NCI-H2029 (cell line): ENCODE measurements at regions not wholly inside any gene's neighbourhood (a gene's known extent, or its start where the extent isn't known, plus 50 kb on each side); places are given as distances from the start of the nearest gene placed in this dataset.

ENCODE experiments used
- DNase-seq: peaks from one replicate; lab custom pipeline; 2025; lab: John Stamatoyannopoulos, UW

GRCh38 chr6:85192596-85192995, 257.3 kb upstream of the NT5E start:
- DNase-seq, result no peak

DNA sequence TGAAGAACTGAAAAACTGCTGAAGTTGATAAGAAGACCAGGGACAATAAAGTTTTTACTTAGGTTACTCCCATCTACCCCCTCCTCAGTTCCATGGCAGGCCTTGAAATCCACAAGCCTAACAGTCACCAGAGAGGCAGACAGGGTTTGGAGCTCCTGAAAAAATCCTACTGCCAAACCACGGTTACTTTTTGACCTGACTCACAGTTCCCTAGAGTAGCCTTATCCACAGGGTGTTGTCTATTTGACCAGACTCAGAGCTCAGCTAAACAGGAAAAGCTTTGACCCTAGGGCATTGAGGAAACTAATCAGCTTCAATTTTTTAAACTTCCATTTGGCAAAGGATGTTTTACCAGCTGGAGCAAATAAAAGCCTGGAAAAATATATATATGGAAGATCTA, 257.7 kb upstream of the NT5E start:
- no peak for DNase-seq

GRCh38 chr6:85191656-85192055, 258.2 kb upstream of the NT5E start:
- DNase-seq, result no peak

GRCh38 chr6:85186546-85187175, 263.2 kb upstream of the NT5E start:
- DNase-seq, result no peak

GRCh38 chr6:85185977-85186376, 263.9 kb upstream of the NT5E start:
- DNase-seq, result no peak

- no peak for DNase-seq
Observed at GRCh38 chr6:85183841-85184240, 266.0 kb upstream of the NT5E start.

DNA sequence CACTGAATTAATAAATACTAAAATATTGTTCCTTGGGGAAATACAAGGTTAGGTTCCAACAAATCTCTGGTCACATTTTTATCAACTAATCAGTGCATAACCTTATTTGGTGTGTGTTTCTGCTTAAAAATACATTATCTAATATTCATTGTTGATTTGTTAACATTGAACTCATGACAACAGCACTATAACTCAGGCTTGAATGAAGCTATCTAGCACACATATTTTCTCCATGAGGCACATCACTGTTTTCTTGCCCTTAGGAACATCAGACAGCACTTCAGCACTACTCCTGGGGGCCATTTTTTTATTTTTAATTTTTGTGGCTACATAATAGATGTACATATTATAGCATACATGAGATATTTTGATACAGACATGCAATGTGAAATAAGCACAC, 277.2 kb upstream of the NT5E start:
- no peak for DNase-seq

DNA sequence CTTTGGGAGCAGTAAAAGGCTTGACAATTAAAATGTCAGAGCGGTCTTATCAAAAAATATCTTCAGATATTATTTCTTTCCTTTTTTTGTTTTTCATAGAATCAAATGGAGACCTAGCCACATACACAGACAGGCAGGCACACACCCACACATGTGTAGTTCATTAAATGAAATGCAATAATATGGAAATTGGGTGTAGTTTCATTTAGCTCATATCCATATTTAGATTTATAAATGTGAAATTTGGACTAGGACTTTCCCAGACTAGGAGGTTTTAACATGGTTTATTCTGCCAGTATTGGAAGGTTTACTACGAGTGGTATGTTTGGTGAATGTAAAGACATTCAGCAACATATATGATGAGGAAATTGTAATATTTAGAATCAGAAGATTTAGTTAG, 277.7 kb upstream of the NT5E start:
- DNase-seq, result no peak

GRCh38 chr6:85169189-85169588, 280.7 kb upstream of the NT5E start:
- no peak for DNase-seq

DNA sequence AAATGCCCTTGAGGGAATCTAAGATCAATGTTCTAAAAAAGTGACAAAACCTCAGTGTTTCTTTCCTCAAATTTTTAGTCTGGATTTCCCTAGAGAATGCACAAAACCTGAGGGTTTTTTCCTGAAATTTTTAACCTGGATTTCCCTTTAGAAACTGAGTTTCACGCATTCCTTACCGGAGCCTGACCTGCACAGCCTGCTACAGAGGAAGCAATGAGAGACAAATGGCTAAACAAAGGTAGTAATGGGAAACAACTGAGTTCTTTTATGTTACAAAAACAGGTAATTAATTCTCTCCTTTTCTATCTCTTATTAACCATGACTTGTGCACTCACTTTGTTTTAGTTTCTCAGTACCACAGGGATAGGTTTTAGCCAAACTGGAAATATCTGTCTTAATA, 281.7 kb upstream of the NT5E start:
- no peak for DNase-seq

DNA sequence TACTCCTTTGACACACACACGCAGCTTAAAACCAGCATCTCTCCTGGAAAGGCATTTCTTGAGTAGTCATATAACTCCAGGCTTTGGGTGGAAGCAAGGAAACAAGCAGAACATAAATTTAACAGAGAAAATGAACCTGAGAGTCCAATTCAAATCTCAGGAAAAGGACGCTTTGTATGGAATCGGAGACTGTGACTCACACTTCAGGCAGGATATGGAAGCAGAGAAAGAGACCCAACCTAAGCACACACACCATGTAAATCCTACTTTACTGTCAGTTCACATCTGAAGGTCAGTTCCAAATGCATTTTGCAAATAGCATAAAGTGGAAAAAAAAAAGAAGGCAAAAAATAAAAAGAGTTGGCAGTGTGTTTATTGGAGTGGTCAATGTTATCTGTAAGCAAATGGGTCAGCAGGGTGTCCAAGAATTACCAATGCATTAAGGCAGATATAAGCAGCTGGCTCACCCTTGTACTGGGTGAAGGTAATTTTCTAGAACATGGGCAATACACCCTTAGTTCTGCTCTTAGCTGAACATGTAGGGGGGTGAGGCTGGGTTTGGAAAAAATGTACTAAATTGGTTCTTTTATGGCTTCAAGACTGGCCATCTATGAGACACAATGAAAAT, 283.7 kb upstream of the NT5E start:
- DNase-seq, result no peak

- no peak for DNase-seq
Observed at GRCh38 chr6:85163156-85164080, 286.5 kb upstream of the NT5E start.

- DNase-seq, result no peak
Observed at GRCh38 chr6:85157311-85157710, 292.6 kb upstream of the NT5E start.

GRCh38 chr6:85143676-85144075, 306.2 kb upstream of the NT5E start:
- DNase-seq, result no peak

- DNase-seq, result no peak
Observed at GRCh38 chr6:85137865-85138264, 312.0 kb upstream of the NT5E start.

GRCh38 chr6:85136310-85136709, 313.6 kb upstream of the NT5E start:
- DNase-seq, result no peak

- no peak for DNase-seq
Observed at GRCh38 chr6:85135376-85136094, 314.3 kb upstream of the NT5E start.

DNA sequence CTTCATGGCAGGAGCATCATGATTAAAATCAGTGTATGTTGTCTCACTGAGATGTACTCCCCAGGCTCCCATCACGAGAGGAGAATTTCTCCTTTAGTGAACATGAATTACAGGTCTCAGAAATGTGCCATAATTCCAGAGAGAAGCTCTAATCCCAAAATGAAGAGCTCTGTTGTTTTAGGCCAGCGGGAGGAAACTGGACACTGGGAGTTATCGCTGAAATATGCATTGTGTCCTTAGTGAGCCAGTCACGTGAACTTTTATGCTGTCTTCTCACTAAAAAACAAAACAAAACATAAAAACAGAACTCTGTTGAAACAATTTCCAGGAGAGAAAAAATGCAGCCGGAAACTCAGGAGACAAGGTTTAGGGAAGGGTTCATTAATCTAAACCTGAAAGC, 315.7 kb upstream of the NT5E start:
- DNase-seq, result no peak

- no peak for DNase-seq
Observed at GRCh38 chr6:85132091-85132490, 317.8 kb upstream of the NT5E start.

- DNase-seq, result no peak
Observed at GRCh38 chr6:85130743-85131142, 319.1 kb upstream of the NT5E start.

DNA sequence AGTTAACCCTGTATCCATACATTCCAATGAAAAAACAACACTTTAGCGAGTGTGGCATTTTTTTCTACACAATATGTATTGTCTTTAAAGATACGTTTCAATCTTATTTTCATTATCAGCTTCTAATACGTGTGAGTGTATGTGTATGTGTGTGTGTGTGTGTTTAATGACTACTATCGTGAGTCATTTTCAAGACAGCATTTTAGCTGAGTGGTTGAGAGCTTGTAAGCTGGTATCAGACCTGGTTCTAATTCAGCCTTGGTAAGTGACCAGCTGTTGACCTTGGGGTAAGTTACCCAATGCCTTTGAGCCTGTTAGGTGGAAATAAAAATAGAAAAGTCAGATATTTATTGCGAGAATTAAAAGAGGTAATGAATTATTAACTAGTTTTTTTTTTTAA, 320.0 kb upstream of the NT5E start:
- DNase-seq, result no peak

GRCh38 chr6:85128781-85129180, 321.1 kb upstream of the NT5E start:
- no peak for DNase-seq
